ENCODE measurements at regions not wholly inside any gene's neighbourhood (a gene's known extent, or its start where the extent isn't known, plus 50 kb on each side); places are given as distances from the start of the nearest gene placed in this dataset.

DNA sequence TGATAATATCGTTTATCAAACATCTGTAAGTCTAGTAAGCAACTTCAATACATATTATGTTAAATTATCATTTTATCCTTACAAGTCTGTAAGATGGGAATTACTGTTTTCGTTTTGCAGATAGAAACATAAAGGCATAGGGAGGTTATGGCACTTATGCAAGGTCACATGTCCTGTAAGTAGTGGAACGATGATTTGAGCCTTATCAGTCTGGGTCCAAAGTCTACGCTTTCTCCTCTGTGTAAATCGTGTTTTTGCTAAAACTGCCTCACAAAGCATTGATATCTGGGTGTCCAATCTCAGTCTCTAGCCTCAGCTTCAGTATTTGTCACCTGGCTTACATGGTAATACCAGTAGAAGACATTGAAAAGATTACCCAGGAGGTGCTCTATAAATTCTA, 174.9 kb upstream of the RASSF8 start:
- DNase-seq, result no peak
- intact Hi-C loops (cut with DNase I), result no loop called here
- Histone ChIP-seq H3K27ac (no peak overlapping the region), H3K4me1 (no peaks in the 10 kb centered on the region), H3K9me3 (no peaks in the 10 kb centered on the region), H3K4me3 (no peak overlapping the region), H3K36me3 (no peaks in the 10 kb centered on the region), H3K27me3 (no peaks in the 10 kb centered on the region)
- 44 to 53% methylated on average over 5 of the region's 5 CpGs for WGBS, 2 donors
- FAIRE-seq, result no peak
- TF ChIP-seq, protein P1, sequence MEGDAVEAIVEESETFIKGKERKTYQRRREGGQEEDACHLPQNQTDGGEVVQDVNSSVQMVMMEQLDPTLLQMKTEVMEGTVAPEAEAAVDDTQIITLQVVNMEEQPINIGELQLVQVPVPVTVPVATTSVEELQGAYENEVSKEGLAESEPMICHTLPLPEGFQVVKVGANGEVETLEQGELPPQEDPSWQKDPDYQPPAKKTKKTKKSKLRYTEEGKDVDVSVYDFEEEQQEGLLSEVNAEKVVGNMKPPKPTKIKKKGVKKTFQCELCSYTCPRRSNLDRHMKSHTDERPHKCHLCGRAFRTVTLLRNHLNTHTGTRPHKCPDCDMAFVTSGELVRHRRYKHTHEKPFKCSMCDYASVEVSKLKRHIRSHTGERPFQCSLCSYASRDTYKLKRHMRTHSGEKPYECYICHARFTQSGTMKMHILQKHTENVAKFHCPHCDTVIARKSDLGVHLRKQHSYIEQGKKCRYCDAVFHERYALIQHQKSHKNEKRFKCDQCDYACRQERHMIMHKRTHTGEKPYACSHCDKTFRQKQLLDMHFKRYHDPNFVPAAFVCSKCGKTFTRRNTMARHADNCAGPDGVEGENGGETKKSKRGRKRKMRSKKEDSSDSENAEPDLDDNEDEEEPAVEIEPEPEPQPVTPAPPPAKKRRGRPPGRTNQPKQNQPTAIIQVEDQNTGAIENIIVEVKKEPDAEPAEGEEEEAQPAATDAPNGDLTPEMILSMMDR (IDR thresholded peaks at IDR 0.05), result no peak
- ATAC-seq, result no peak

- TF ChIP-seq, protein P1 (IDR thresholded peaks at IDR 0.05), result no peak
- Histone ChIP-seq H3K4me1 (no peaks in the 10 kb centered on the region), H3K36me3 (no peaks in the 10 kb centered on the region), H3K27ac (no peak overlapping the region), H3K27me3 (no peaks in the 10 kb centered on the region), H3K4me3 (no peak overlapping the region), H3K9me3 (no peaks in the 10 kb centered on the region)
- intact Hi-C loops (cut with DNase I), result no loop called here
- ATAC-seq (no peak), DNase-seq (no peak), FAIRE-seq (no peak)
- 62 to 69% methylated on average over 7 of the region's 7 CpGs for WGBS, 2 donors
These were observed 173.8 kb upstream of the RASSF8 start for GRCh38 chr12:25784669-25785068.

DNA sequence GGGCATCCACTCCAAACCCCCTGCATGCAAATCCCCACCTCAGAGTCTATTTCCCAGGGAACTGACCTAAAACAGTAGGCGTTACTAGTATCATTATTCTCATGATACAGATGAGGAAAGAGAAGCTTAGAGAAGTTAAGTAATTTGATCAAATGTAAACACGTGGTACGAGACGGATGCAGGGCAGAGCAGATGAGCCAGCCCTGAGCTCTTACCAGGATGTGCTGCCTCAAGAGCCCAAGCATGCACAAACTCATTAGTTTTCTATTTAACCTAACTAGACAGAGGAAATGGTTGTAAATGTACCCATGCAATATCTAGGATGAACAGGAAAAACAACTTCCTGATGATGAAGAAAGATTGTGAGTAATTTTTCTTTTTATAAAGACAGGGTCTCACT, 173.3 kb upstream of the RASSF8 start:
- Histone ChIP-seq H3K27ac (no peak overlapping the region), H3K4me1 (no peaks in the 10 kb centered on the region), H3K9me3 (no peaks in the 10 kb centered on the region), H3K36me3 (no peaks in the 10 kb centered on the region), H3K27me3 (no peaks in the 10 kb centered on the region), H3K4me3 (no peak overlapping the region)
- intact Hi-C loops (cut with DNase I), result no loop called here
- DNase-seq (no peak), FAIRE-seq (no peak), ATAC-seq (no peak)
- WGBS, 2 donors, result 59 to 71% methylated on average over 4 of the region's 4 CpGs
- TF ChIP-seq, protein P1 (IDR thresholded peaks at IDR 0.05), result no peak

DNA sequence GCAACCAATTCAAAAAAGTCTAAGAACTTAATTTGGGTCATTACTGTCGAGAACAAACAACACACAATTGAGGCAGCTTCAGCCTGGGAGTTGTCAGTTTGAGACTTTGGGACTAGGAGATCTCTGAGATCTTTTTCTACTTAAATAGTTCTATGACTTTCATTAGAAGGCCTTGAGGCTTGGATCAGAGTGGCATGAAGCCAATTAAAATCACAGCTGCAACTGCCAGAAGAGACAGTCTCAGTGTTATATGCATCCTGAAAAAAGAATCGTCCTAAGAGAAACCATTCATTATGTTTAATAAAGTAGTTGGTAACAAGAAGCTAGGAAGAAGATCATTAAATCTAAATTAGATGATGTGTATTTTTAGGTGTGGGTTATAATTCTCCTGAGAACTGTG, 170.8 kb upstream of the RASSF8 start:
- DNase-seq (no peak), ATAC-seq (no peak), FAIRE-seq (no peak)
- intact Hi-C loops (cut with DNase I), result no loop called here
- H3K4me1 ChIP-seq, result no peaks in the 10 kb centered on the region
- no peak overlapping the region for H3K4me3 ChIP-seq
- H3K36me3 ChIP-seq, result no peaks in the 10 kb centered on the region
- WGBS, 2 donors, result 74 to 80% methylated on average over 2 of the region's 2 CpGs
- TF ChIP-seq, protein P1 (IDR thresholded peaks at IDR 0.05), result no peak
- H3K27me3 ChIP-seq, result no peaks in the 10 kb centered on the region
- no peak overlapping the region for H3K27ac ChIP-seq
- H3K9me3 ChIP-seq, result no peaks in the 10 kb centered on the region

DNA sequence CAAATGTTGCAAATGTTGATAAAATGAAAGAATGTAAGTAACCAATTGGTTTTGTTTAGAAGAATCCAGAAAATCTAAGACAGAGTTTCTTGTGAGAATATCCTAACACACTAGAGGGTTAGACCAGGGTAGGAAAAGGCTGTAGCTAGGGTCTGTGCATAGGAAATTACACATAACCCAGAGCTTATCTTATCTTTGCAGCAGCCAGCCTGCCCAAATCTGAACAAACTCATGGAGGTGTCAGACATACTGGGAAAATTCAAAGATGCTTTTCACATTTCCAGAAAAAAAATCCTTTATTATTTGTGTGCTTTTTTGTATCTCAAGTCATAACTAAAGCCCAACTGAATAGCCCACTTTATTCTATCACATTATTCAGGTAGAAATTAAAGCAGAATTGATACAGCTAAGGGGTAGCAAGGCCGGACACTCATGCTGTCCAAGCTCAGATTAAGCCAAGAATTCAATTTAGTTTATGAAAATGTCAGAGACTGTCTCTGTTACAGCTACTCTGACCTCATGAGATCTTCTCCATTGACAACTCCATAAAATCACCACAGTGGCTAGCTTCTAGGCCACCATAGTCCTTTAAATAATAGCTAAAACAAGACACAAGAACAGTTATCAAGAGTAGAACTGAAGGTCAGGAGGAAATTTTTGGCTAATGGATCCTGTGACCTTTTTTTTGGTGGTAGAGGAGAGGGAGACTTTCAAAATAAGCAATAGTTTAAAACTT, 169.6 kb upstream of the RASSF8 start:
- H3K4me1 ChIP-seq, result no peaks in the 10 kb centered on the region
- 86 to 89% methylated on average over 1 of the region's 1 CpG for WGBS, 2 donors
- DNase-seq, result no peak
- H3K27ac ChIP-seq, result no peak overlapping the region
- H3K27me3 ChIP-seq, result peaks cover 0 to 2% (median 0%) of the 10 kb centered on the region in 4 donors
- no peaks in the 10 kb centered on the region for H3K9me3 ChIP-seq
- H3K36me3 ChIP-seq, result no peaks in the 10 kb centered on the region
- no peak for FAIRE-seq
- no peak overlapping the region for H3K4me3 ChIP-seq
- no peak for ATAC-seq
- intact Hi-C loops (cut with DNase I), result no loop called here
- TF ChIP-seq, protein P1 (IDR thresholded peaks at IDR 0.05), result no peak

All from pancreas (tissue), 10 donors.